HepG2 (cell line): ENCODE measurements at regions not wholly inside any gene's neighbourhood (a gene's known extent, or its start where the extent isn't known, plus 50 kb on each side); places are given as distances from the start of the nearest gene placed in this dataset.

Source experiments
- ATAC-seq: fragments of 200-7000 bp; cut with Tn5 transposase; 3 replicates; pipeline ENCODE4 v1.9.1; 2020; ENCODE audit warnings: mild to moderate bottlenecking, moderate library complexity
- BruUV-seq: library from RNA; stranded (reverse); fragments of 400-500 nt; replicated peaks from 2 replicates; lab custom pipeline; 2021; lab: Mats Ljungman, UMichigan
- CTCF ChIA-PET: fragments of 300-600 bp; formaldehyde crosslinking; extraction: SDS; loops from one replicate; lab custom pipeline; 2021; ENCODE audit warnings: low total read pairs, inconsistent platforms, low intra/inter-chr PET ratio; lab: Yijun Ruan, JAX
- POLR2A ChIA-PET: fragments of 350-600 bp; sonication (Branson Sonifier 250); formaldehyde crosslinking; loops from one replicate; lab custom pipeline; 2020; ENCODE audit warnings: antibody characterized with exemption, inconsistent platforms; lab: Yijun Ruan, JAX
- DNase-seq: peaks from one replicate; pipeline ENCODE4 v3.0.0-alpha.2; 2015; ENCODE audit warnings: low spot score
- FAIRE-seq: peaks from 3 replicates; lab custom pipeline; 2011; peaks lifted over from hg19 to GRCh38; lab: Jason Lieb, UNC
- H2AFZ ChIP-seq: one replicate; pipeline ENCODE4 v1.6.1; 2011; ENCODE audit warnings: low read length, inconsistent platforms
- H3K27ac ChIP-seq: fragments of 300-600 bp; 3 replicates; pipeline ENCODE4 v1.8.0; 2011; ENCODE audit warnings: mixed run types, mild to moderate bottlenecking, mixed read lengths, low read length, inconsistent platforms; ENCODE audit not compliant: insufficient read depth; ENCODE audit errors: extremely low read length
- H3K27me3 ChIP-seq, 2 experiments: fragments of 200-600 bp in 1 of 2; 2 replicates in 1 of 2; 3 replicates in 1 of 2; pipeline versions ENCODE4 v1.6.0 to v1.8.0; 2011; ENCODE audit warnings: low read length in 2 of 2, mild to moderate bottlenecking in 2 of 2, moderate library complexity in 2 of 2, inconsistent platforms in 1 of 2; ENCODE audit not compliant: insufficient read depth in 2 of 2, control insufficient read depth in 1 of 2
- H3K36me3 ChIP-seq, 2 experiments: fragments of 200-600 bp in 1 of 2; replicated peaks in 1 of 2; 2 replicates in 1 of 2; 3 replicates in 1 of 2; pipeline versions ENCODE4 v1.5.1 to v1.8.0; 2011; ENCODE audit warnings: low read length in 2 of 2, inconsistent platforms in 1 of 2; ENCODE audit not compliant: insufficient read depth in 2 of 2, control insufficient read depth in 1 of 2
- H3K4me1 ChIP-seq: 2 replicates; pipeline ENCODE4 v1.5.1; 2012; ENCODE audit warnings: low read length, inconsistent platforms; ENCODE audit not compliant: insufficient read depth
- H3K4me2 ChIP-seq: 2 replicates; pipeline ENCODE4 v1.6.0; 2011; ENCODE audit warnings: low read depth, low read length, inconsistent platforms
- H3K4me3 ChIP-seq, 3 experiments: fragments of 200-600 bp in 1 of 3; sonication (generic), shearing (Covaris generic) in 1 of 3; replicated peaks in 1 of 3; 2 replicates each; pipeline ENCODE4 v1.5.1; 2011 to 2016; ENCODE audit warnings: low read length in 3 of 3, inconsistent platforms in 2 of 3, low read depth in 2 of 3, mild to moderate bottlenecking in 2 of 3, control low read depth in 1 of 3, mixed read lengths in 1 of 3; ENCODE audit not compliant: insufficient read depth in 1 of 3
- H3K79me2 ChIP-seq: one replicate; pipeline ENCODE4 v1.6.1; 2011; ENCODE audit warnings: low read length, inconsistent platforms; ENCODE audit not compliant: insufficient read depth
- H3K9ac ChIP-seq: 2 replicates; pipeline ENCODE4 v1.6.0; 2011; ENCODE audit warnings: mild to moderate bottlenecking, low read depth, low read length, inconsistent platforms; ENCODE audit not compliant: insufficient read depth
- H3K9me3 ChIP-seq: 2 replicates; pipeline ENCODE4 v1.5.1; 2012; ENCODE audit warnings: mild to moderate bottlenecking, low read length
- H4K20me1 ChIP-seq: 2 replicates; pipeline ENCODE4 v1.6.0; 2011; ENCODE audit warnings: inconsistent platforms, mild to moderate bottlenecking, low read length, moderate library complexity; ENCODE audit not compliant: insufficient read depth
- AHDC1 ChIP-seq: sonication (generic); formaldehyde crosslinking; IDR thresholded peaks from 2 replicates; pipeline ENCODE4 v1.5.1; 2020; ENCODE audit warnings: mild to moderate bottlenecking, missing genetic modification reagents, borderline replicate concordance
- HOMEZ ChIP-seq: IDR thresholded peaks from 2 replicates; pipeline ENCODE4 v1.6.1; 2016; ENCODE audit warnings: low read depth
- MBD4 ChIP-seq: IDR thresholded peaks from 2 replicates; pipeline ENCODE4 v1.6.1; 2012; ENCODE audit warnings: low read length, inconsistent platforms, borderline replicate concordance
- MTA1 ChIP-seq: sonication (generic); formaldehyde crosslinking; IDR thresholded peaks from 2 replicates; pipeline ENCODE4 v1.4.0; 2020; ENCODE audit warnings: missing genetic modification reagents, mild to moderate bottlenecking, borderline replicate concordance
- SOX13 ChIP-seq, 3 experiments: fragments of 450-650 bp in 1 of 3; sonication (generic) in 1 of 3; formaldehyde crosslinking in 1 of 3; IDR thresholded peaks in 2 of 3; conservative IDR thresholded peaks in 1 of 3; 2 replicates each; pipeline versions ENCODE4 v1.5.0 to v1.6.1; 2016 to 2020; ENCODE audit warnings: antibody characterized with exemption in 1 of 3, mild to moderate bottlenecking in 1 of 3, missing compliant biosample characterization in 1 of 3, missing genetic modification reagents in 1 of 3, moderate library complexity in 1 of 3
- SOX6 ChIP-seq, 2 experiments: fragments of 450-650 bp in 1 of 2; sonication (generic) in 1 of 2; formaldehyde crosslinking in 1 of 2; IDR thresholded peaks; 2 replicates each; pipeline versions ENCODE4 v1.4.0 to v1.6.1; 2017 to 2020; ENCODE audit warnings: antibody characterized with exemption in 1 of 2, mild to moderate bottlenecking in 1 of 2, missing genetic modification reagents in 1 of 2
- ZBTB38 ChIP-seq: sonication (generic); formaldehyde crosslinking; IDR thresholded peaks from 2 replicates; pipeline ENCODE4 v1.5.1; 2020; ENCODE audit warnings: mild to moderate bottlenecking, missing genetic modification reagents
- ZFY ChIP-seq: sonication (generic); formaldehyde crosslinking; IDR thresholded peaks from 2 replicates; pipeline ENCODE4 v1.4.0; 2020; ENCODE audit warnings: missing genetic modification reagents
- ZNF331 ChIP-seq: sonication (generic); formaldehyde crosslinking; IDR thresholded peaks from 2 replicates; pipeline ENCODE4 v1.4.0; 2020; ENCODE audit warnings: missing genetic modification reagents
- ZNF354B ChIP-seq: sonication (generic); formaldehyde crosslinking; IDR thresholded peaks from 2 replicates; pipeline ENCODE4 v1.8.0; 2022; ENCODE audit warnings: mild to moderate bottlenecking, missing genetic modification reagents
- ZNF770 ChIP-seq: sonication (generic); formaldehyde crosslinking; IDR thresholded peaks from 2 replicates; pipeline ENCODE4 v1.5.0; 2020; ENCODE audit warnings: mild to moderate bottlenecking, missing genetic modification reagents
- ZSCAN31 ChIP-seq: sonication (generic); formaldehyde crosslinking; IDR thresholded peaks from 2 replicates; pipeline ENCODE4 v1.5.0; 2020; ENCODE audit warnings: low read depth, mild to moderate bottlenecking, missing genetic modification reagents
- WGBS: methylation state at CpG from one replicate; pipeline ENCODE4 v1.1.6; 2017; ENCODE audit warnings: low lambda C conversion rate; 5-methylcytosine and 5-hydroxymethylcytosine counted together
- in situ Hi-C: cut with HindIII; loops from 2 replicates; pipeline ENCODE4 v1.10.0; 2017; ENCODE audit warnings: low pct_unique_long_range_greater_than_20kb; ENCODE audit not compliant: extremely low pct_ligation_motif_present
- intact Hi-C: fragments of 100-400 bp; cut with micrococcal nuclease; formaldehyde crosslinking; loops from one replicate; pipeline ENCODE4 v1.10.0; 2022; ENCODE audit not compliant: unreplicated experiment

GRCh38 chr15:53031469-53031868 is 241.3 kb upstream of the ONECUT1 start (continued):
- TF ChIP-seq SOX6 (IDR thresholded peaks at IDR 0.05) = no peak
- TF ChIP-seq SOX6 (CRISPR knock-in tag; IDR thresholded peaks at IDR 0.05) = peak; percentile 90
- TF ChIP-seq AHDC1 (CRISPR knock-in tag) = 0 out of 2 replicates have a peak, but pooled peaks have one; percentile 29
- TF ChIP-seq ZFY (CRISPR knock-in tag) = no peak
- TF ChIP-seq SOX13 (IDR thresholded peaks at IDR 0.05) = no peak
- peak in 1 of 2 experiments; percentile 93; a peak in 2 of 4 replicates for TF ChIP-seq SOX13 (CRISPR knock-in tag; conservative IDR thresholded peaks at IDR 0.05 in 1 of 2, IDR thresholded peaks at IDR 0.05 in 1 of 2)

- ChIA-PET CTCF (no interaction called here), POLR2A (no interaction called here)
- ATAC-seq (no peak), FAIRE-seq (no peak), DNase-seq (no peak)
- Histone ChIP-seq H3K27me3 (no peaks in the 10 kb centered on the region), H2AFZ (no peak overlapping the region), H4K20me1 (no peaks in the 10 kb centered on the region), H3K79me2 (no peaks in the 10 kb centered on the region), H3K4me2 (no peak overlapping the region), H3K4me3 (no peak overlapping the region), H3K4me1 (no peaks in the 10 kb centered on the region), H3K9me3 (peaks cover 8% of the 10 kb centered on the region; the same call in 1 of the 2 replicates), H3K36me3 (no peaks in the 10 kb centered on the region), H3K27ac (no peak overlapping the region), H3K9ac (no peak overlapping the region)
- 50% methylated on average over 4 of the region's 4 CpGs for WGBS
- intact Hi-C loops = no loop called here
- no TSS peak for BruUV-seq
- in situ Hi-C loops = no loop called here
- no peak for TF ChIP-seq ZBTB38 (CRISPR knock-in tag)
- TF ChIP-seq ZNF354B (CRISPR knock-in tag) = no peak
- TF ChIP-seq ZSCAN31 = no peak
- TF ChIP-seq MBD4 = no peak
- no peak for TF ChIP-seq HOMEZ (CRISPR knock-in tag)
- no peak for TF ChIP-seq MTA1
- TF ChIP-seq ZNF770 (CRISPR knock-in tag) = no peak
- TF ChIP-seq ZNF331 = no peak
Measured at GRCh38 chr15:53022788-53023187, 232.7 kb upstream of the ONECUT1 start.
